Neural cell (in vitro differentiated cells): ENCODE measurements at regions not wholly inside any gene's neighbourhood (a gene's known extent, or its start where the extent isn't known, plus 50 kb on each side); places are given as distances from the start of the nearest gene placed in this dataset.

Source experiments
- H2AFZ ChIP-seq: fragments of 200-600, 300-800 bp; sonication (generic), shearing (Covaris generic); 2 replicates; pipeline ENCODE4 v1.6.0; 2014; ENCODE audit warnings: low read depth, mild to moderate bottlenecking, antibody characterized with exemption, low read length, moderate library complexity
- H3F3A ChIP-seq: fragments of 200-600 bp; shearing (Covaris generic); 2 replicates; pipeline ENCODE4 v1.6.1; 2016; ENCODE audit warnings: mild to moderate bottlenecking, moderate library complexity, mixed read lengths, antibody characterized with exemption, low read length; ENCODE audit not compliant: insufficient read depth, poor library complexity, severe bottlenecking
- H3K27ac ChIP-seq: fragments of 200-600, 300-800 bp; sonication (generic), shearing (Covaris generic); 2 replicates; pipeline ENCODE4 v1.5.1; 2014; ENCODE audit warnings: mild to moderate bottlenecking, low read length, moderate library complexity
- H3K27me3 ChIP-seq: fragments of 300-800, 200-600 bp; sonication (generic), shearing (Covaris generic); 2 replicates; pipeline ENCODE4 v1.6.0; 2014; ENCODE audit warnings: mild to moderate bottlenecking, low read depth, low read length, moderate library complexity; ENCODE audit not compliant: insufficient read depth
- H3K36me3 ChIP-seq: fragments of 300-800, 200-600 bp; sonication (generic), shearing (Covaris generic); 2 replicates; pipeline ENCODE4 v1.5.1; 2014; ENCODE audit warnings: mild to moderate bottlenecking, antibody characterized with exemption, low read length, moderate library complexity; ENCODE audit not compliant: insufficient read depth
- H3K4me2 ChIP-seq: fragments of 300-800, 200-600 bp; sonication (generic), shearing (Covaris generic); 2 replicates; pipeline ENCODE4 v1.6.0; 2014; ENCODE audit warnings: mild to moderate bottlenecking, low read length
- H3K4me3 ChIP-seq: fragments of 300-800, 200-600 bp; sonication (generic), shearing (Covaris generic); 2 replicates; pipeline ENCODE4 v1.5.1; 2014; ENCODE audit warnings: mild to moderate bottlenecking, low read length, moderate library complexity
- H3K79me2 ChIP-seq: fragments of 200-600 bp; shearing (Covaris generic); replicated peaks from 2 replicates; pipeline ENCODE4 v1.6.0; 2014; ENCODE audit warnings: mild to moderate bottlenecking, low read length, moderate library complexity; ENCODE audit not compliant: insufficient read depth
- H3K9ac ChIP-seq: fragments of 300-800, 200-600 bp; sonication (generic), shearing (Covaris generic); 2 replicates; pipeline ENCODE4 v1.6.1; 2016; ENCODE audit warnings: mild to moderate bottlenecking, low read length, mixed read lengths
- H3K9me2 ChIP-seq: fragments of 200-600 bp; shearing (Covaris generic); 2 replicates; pipeline ENCODE4 v1.6.1; 2016; ENCODE audit warnings: mild to moderate bottlenecking, low read length, mixed read lengths; ENCODE audit not compliant: insufficient read depth
- H3K9me3 ChIP-seq: fragments of 200-600, 300-800 bp; sonication (generic), shearing (Covaris generic); 2 replicates; pipeline ENCODE4 v1.6.1; 2016; ENCODE audit warnings: mild to moderate bottlenecking, mixed run types, low read length, moderate library complexity, mixed read lengths
- H4K20me1 ChIP-seq: fragments of 200-600 bp; shearing (Covaris generic); 2 replicates; pipeline ENCODE4 v1.6.1; 2016; ENCODE audit warnings: mild to moderate bottlenecking, mixed run types; ENCODE audit not compliant: insufficient read depth
- CTCF ChIP-seq: fragments of 450-650 bp; IDR thresholded peaks from 2 replicates; pipeline ENCODE4 v1.5.1; 2014; ENCODE audit warnings: antibody characterized with exemption, mild to moderate bottlenecking, moderate library complexity; ENCODE audit not compliant: poor library complexity, severe bottlenecking
- EP300 ChIP-seq: fragments of 450-650 bp; conservative IDR thresholded peaks from 2 replicates; pipeline ENCODE4 v1.6.1; 2014; ENCODE audit warnings: antibody characterized with exemption, mild to moderate bottlenecking, moderate library complexity; ENCODE audit not compliant: poor library complexity, severe bottlenecking
- EZH2 ChIP-seq: fragments of 200-600, 300-800 bp; shearing (Covaris generic), sonication (generic); IDR thresholded peaks from 2 replicates; pipeline ENCODE4 v1.6.1; 2014; ENCODE audit warnings: antibody characterized with exemption, low read length, borderline replicate concordance, mild to moderate bottlenecking; ENCODE audit not compliant: insufficient read depth, poor library complexity, severe bottlenecking
- MXI1 ChIP-seq: fragments of 450-650 bp; conservative IDR thresholded peaks from 2 replicates; pipeline ENCODE4 v1.6.1; 2014; ENCODE audit warnings: antibody characterized with exemption, mild to moderate bottlenecking; ENCODE audit not compliant: poor library complexity, severe bottlenecking
- POLR2AphosphoS5 ChIP-seq: IDR thresholded peaks from 2 replicates; pipeline ENCODE4 v1.6.1; 2012
- RAD21 ChIP-seq: fragments of 450-650 bp; conservative IDR thresholded peaks from 2 replicates; pipeline ENCODE4 v1.6.1; 2014; ENCODE audit warnings: antibody characterized with exemption, mild to moderate bottlenecking, moderate library complexity
- REST ChIP-seq: IDR thresholded peaks from 2 replicates; pipeline ENCODE4 v1.6.1; 2012; ENCODE audit warnings: borderline replicate concordance
- SMC3 ChIP-seq: fragments of 450-650 bp; conservative IDR thresholded peaks from 2 replicates; pipeline ENCODE4 v1.6.1; 2014; ENCODE audit warnings: antibody characterized with exemption, mild to moderate bottlenecking, moderate library complexity; ENCODE audit not compliant: poor library complexity
- TAF1 ChIP-seq: IDR thresholded peaks from 2 replicates; pipeline ENCODE4 v1.6.1; 2012; ENCODE audit warnings: low read depth

- Histone ChIP-seq H3K9ac (no peak overlapping the region), H3K27ac (no peak overlapping the region), H3K9me3 (peaks cover 6% of the 10 kb centered on the region), H3K9me2 (no peaks in the 10 kb centered on the region), H3K36me3 (no peaks in the 10 kb centered on the region), H3K79me2 (no peaks in the 10 kb centered on the region), H4K20me1 (no peaks in the 10 kb centered on the region), H3K27me3 (no peaks in the 10 kb centered on the region), H3K4me2 (no peak overlapping the region), H3K4me3 (no peak overlapping the region), H2AFZ (no peak overlapping the region), H3F3A (no peaks in the 10 kb centered on the region)
- TF ChIP-seq REST, result no peak
Observed at GRCh38 chr2:144824306-144825080, 304.6 kb upstream of the ZEB2 start.

- Histone ChIP-seq H3K27me3 (no peaks in the 10 kb centered on the region), H3K27ac (no peak overlapping the region), H3K4me3 (no peak overlapping the region), H3F3A (no peaks in the 10 kb centered on the region), H3K36me3 (no peaks in the 10 kb centered on the region), H4K20me1 (no peaks in the 10 kb centered on the region), H3K9me2 (no peaks in the 10 kb centered on the region), H3K9ac (no peak overlapping the region), H3K4me2 (no peak overlapping the region), H3K79me2 (no peaks in the 10 kb centered on the region), H2AFZ (no peak overlapping the region), H3K9me3 (peaks cover 6% of the 10 kb centered on the region)
- TF ChIP-seq SMC3 (no peak), MXI1 (no peak), TAF1 (no peak), REST (no peak), POLR2AphosphoS5 (no peak), RAD21 (no peak), CTCF (no peak), EZH2 (no peak), EP300 (no peak)
Observed at GRCh38 chr2:144822966-144823365, 303.0 kb upstream of the ZEB2 start.
